BLaER1 treated with 17β-estradiol and CSF1 and Interleukin-3, amounts not matched to agents 10 nM and 100 nM (cell line): ENCODE measurements at regions not wholly inside any gene's neighbourhood (a gene's known extent, or its start where the extent isn't known, plus 50 kb on each side); places are given as distances from the start of the nearest gene placed in this dataset.

Source experiments
- H3K27ac ChIP-seq, 11 experiments: shearing (Covaris generic); formaldehyde crosslinking; 2 replicates each; pipeline ENCODE4 v1.8.1; 2022
- H3K27me3 ChIP-seq, 11 experiments: shearing (Covaris generic); formaldehyde crosslinking; 2 replicates each; pipeline ENCODE4 v1.8.1; 2022
- H3K36me3 ChIP-seq, 11 experiments: shearing (Covaris generic); formaldehyde crosslinking; 2 replicates each; pipeline ENCODE4 v1.8.1; 2022
- H3K4me1 ChIP-seq, 10 experiments: shearing (Covaris generic); formaldehyde crosslinking; 2 replicates each; pipeline ENCODE4 v1.8.1; 2022
- H3K4me2 ChIP-seq, 11 experiments: shearing (Covaris generic); formaldehyde crosslinking; 2 replicates each; pipeline ENCODE4 v1.8.1; 2022
- H3K4me3 ChIP-seq, 10 experiments: shearing (Covaris generic); formaldehyde crosslinking; 2 replicates each; pipeline ENCODE4 v1.8.1; 2022
- H3K9ac ChIP-seq, 11 experiments: shearing (Covaris generic); formaldehyde crosslinking; 2 replicates each; pipeline ENCODE4 v1.8.1; 2022
- H3K9me3 ChIP-seq, 11 experiments: shearing (Covaris generic); formaldehyde crosslinking; replicated peaks in 1 of 11; 2 replicates each; pipeline ENCODE4 v1.8.1; 2022
- H4K20me1 ChIP-seq, 11 experiments: shearing (Covaris generic); formaldehyde crosslinking; 2 replicates each; pipeline ENCODE4 v1.8.1; 2022
- Cebpa-rat ChIP-seq, 11 experiments: shearing (Covaris generic); IDR thresholded peaks; 2 replicates each; pipeline ENCODE4 v1.8.1; 2022

- H3K9ac ChIP-seq: no peak overlapping the region
- H3K27me3 ChIP-seq: no peaks in the 10 kb centered on the region
- TF ChIP-seq Cebpa-rat (IDR thresholded peaks at IDR 0.05): no peak
- H3K4me1 ChIP-seq: peaks cover 0 to 20% (median 6%) of the 10 kb centered on the region in 10 experiments; a peak in 10 of 20 replicates
- no peak overlapping the region for H3K27ac ChIP-seq
- no peak overlapping the region for H3K4me2 ChIP-seq
- H3K4me3 ChIP-seq: no peak overlapping the region
- no peaks in the 10 kb centered on the region for H4K20me1 ChIP-seq
- no peaks in the 10 kb centered on the region for H3K36me3 ChIP-seq
- H3K9me3 ChIP-seq: peaks cover 0 to 3% (median 0%) of the 10 kb centered on the region in 11 experiments; a peak in 2 of 22 replicates
Observed at GRCh38 chr2:16014802-16015201, 74.5 kb downstream of the MYCN start.

GRCh38 chr2:16014041-16014787, 73.9 kb downstream of the MYCN start:
- no peaks in the 10 kb centered on the region for H3K27me3 ChIP-seq
- no peak overlapping the region for H3K4me2 ChIP-seq
- no peaks in the 10 kb centered on the region for H3K36me3 ChIP-seq
- H3K9ac ChIP-seq: no peak overlapping the region
- no peaks in the 10 kb centered on the region for H4K20me1 ChIP-seq
- H3K4me3 ChIP-seq: no peak overlapping the region
- H3K9me3 ChIP-seq: peaks cover 0 to 3% (median 0%) of the 10 kb centered on the region in 11 experiments; a peak in 2 of 22 replicates
- peaks cover 0 to 20% (median 6%) of the 10 kb centered on the region in 10 experiments; a peak in 10 of 20 replicates for H3K4me1 ChIP-seq
- no peak for TF ChIP-seq Cebpa-rat (IDR thresholded peaks at IDR 0.05)
- H3K27ac ChIP-seq: no peak overlapping the region

DNA sequence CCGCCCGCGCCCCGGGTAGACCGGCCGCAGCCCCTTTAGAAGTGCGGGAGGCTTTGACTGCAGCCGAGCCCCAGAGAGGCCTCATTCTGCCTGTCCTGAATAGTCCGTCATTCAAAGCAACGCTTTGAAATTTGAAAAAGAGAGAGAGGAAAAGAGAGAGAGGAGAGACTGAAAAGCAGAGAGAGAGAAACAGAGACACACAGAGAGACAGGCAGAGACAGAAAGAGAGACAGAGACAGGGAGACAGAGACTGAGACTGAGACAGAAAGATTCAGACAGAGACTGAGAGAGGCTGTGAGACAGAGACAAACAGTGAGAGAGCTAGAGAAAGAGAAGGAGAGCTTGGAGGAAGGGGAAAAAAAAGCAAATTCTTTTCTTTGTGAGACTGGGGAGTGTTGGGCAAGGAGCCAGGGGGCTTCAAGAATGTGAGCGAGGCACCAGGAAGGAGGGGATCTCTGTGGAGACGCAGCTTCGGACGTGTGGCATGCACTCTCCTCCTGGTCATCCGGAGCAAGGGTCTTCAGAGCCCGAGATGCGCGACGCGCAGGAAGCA, 73.1 kb downstream of the MYCN start:
- Histone ChIP-seq H4K20me1 (no peaks in the 10 kb centered on the region), H3K9ac (no peak overlapping the region), H3K27ac (no peak overlapping the region), H3K4me2 (peak overlapping the region in 1 of 11 experiments; percentile 55; a peak in 1 of 22 replicates), H3K36me3 (no peaks in the 10 kb centered on the region), H3K4me3 (no peak overlapping the region), H3K9me3 (peaks cover 0 to 3% (median 0%) of the 10 kb centered on the region in 11 experiments; a peak in 2 of 22 replicates), H3K4me1 (peaks cover 0 to 20% (median 0%) of the 10 kb centered on the region in 10 experiments; a peak in 6 of 20 replicates), H3K27me3 (no peaks in the 10 kb centered on the region)
- TF ChIP-seq Cebpa-rat (IDR thresholded peaks at IDR 0.05): no peak

DNA sequence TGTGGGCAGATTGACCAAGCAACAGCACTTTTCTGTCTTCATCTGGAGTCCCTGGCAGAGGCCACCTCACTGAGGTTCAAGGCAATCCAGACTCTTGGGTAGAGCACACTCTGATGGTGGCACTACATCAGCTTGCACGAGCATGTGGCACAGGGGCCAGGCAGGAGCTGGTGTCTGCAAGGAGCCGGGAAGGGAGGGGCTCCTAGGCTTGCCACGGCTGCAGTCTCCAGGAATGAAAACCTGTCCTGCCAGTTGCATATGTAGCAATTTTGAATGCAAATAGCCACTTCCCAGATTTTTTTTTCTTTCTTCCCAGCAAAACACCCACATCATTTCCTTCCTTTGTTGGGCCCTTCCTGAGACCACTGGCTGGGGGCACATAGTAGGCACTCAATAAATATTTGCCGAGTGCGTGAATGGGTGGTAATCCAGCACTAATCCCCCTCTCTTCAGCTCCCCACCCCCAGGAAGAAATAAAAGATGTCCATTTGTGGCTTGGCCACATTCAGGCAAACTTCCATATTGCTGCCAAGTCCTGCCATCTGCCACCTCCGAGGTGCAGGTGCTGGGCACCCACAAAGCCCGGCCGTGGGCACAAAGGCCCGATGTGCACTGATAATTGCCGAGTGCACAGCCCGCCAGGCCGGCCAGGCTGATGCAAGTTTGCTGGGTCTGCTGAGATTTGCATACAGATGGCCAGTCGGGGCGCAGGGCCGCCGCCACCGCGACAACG, 72.4 kb downstream of the MYCN start:
- Histone ChIP-seq H3K27ac (no peak overlapping the region), H3K36me3 (no peaks in the 10 kb centered on the region), H3K9me3 (peaks cover 0 to 3% (median 0%) of the 10 kb centered on the region in 11 experiments; a peak in 2 of 22 replicates), H4K20me1 (no peaks in the 10 kb centered on the region), H3K9ac (no peak overlapping the region; a peak in 1 of 22 replicates), H3K4me2 (peak overlapping the region in 3 of 11 experiments; percentile 24 to 61 (median 55); a peak in 5 of 22 replicates), H3K4me3 (no peak overlapping the region), H3K27me3 (no peaks in the 10 kb centered on the region), H3K4me1 (peaks cover 0 to 20% (median 0%) of the 10 kb centered on the region in 10 experiments; a peak in 5 of 20 replicates)
- no peak for TF ChIP-seq Cebpa-rat (IDR thresholded peaks at IDR 0.05)

GRCh38 chr2:16012029-16012596, 71.8 kb downstream of the MYCN start:
- Histone ChIP-seq H3K4me1 (peaks cover 0 to 19% (median 5%) of the 10 kb centered on the region in 10 experiments; a peak in 13 of 20 replicates), H3K9ac (no peak overlapping the region), H3K4me3 (no peak overlapping the region), H3K27me3 (no peaks in the 10 kb centered on the region), H4K20me1 (no peaks in the 10 kb centered on the region), H3K27ac (no peak overlapping the region), H3K4me2 (peak overlapping the region in 2 of 11 experiments; percentile 55 to 61; a peak in 4 of 22 replicates), H3K9me3 (no peaks in the 10 kb centered on the region), H3K36me3 (no peaks in the 10 kb centered on the region)
- no peak for TF ChIP-seq Cebpa-rat (IDR thresholded peaks at IDR 0.05)

DNA sequence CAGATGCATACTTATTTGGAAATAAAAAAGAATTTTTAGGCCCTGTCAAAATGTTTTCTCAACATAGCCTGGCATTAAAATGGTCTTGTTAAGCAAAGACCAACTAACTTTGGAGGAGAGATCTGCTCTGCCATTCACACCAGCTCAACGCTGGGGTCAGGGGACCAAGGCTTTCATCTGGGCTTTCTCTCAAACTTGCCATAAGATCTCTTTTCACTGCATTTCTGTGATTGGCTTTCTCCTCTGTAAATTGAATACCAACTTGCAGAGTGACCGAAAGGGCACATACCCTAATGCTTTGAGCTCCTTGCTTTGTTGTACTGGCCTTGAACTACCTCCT, 71.2 kb downstream of the MYCN start:
- Histone ChIP-seq H3K4me3 (no peak overlapping the region), H3K27me3 (no peaks in the 10 kb centered on the region), H4K20me1 (no peaks in the 10 kb centered on the region), H3K27ac (no peak overlapping the region), H3K9me3 (no peaks in the 10 kb centered on the region), H3K4me2 (no peak overlapping the region), H3K9ac (no peak overlapping the region), H3K36me3 (no peaks in the 10 kb centered on the region), H3K4me1 (peaks cover 0 to 24% (median 9%) of the 10 kb centered on the region in 10 experiments; a peak in 17 of 20 replicates)
- no peak for TF ChIP-seq Cebpa-rat (IDR thresholded peaks at IDR 0.05)

- Histone ChIP-seq H3K27me3 (no peaks in the 10 kb centered on the region), H3K36me3 (no peaks in the 10 kb centered on the region), H3K4me1 (peaks cover 0 to 29% (median 14%) of the 10 kb centered on the region in 10 experiments; a peak in 17 of 20 replicates), H3K9ac (no peak overlapping the region), H3K4me2 (no peak overlapping the region), H4K20me1 (no peaks in the 10 kb centered on the region), H3K27ac (no peak overlapping the region), H3K4me3 (no peak overlapping the region), H3K9me3 (no peaks in the 10 kb centered on the region)
- no peak for TF ChIP-seq Cebpa-rat (IDR thresholded peaks at IDR 0.05)
Observed at GRCh38 chr2:16010951-16011620, 70.7 kb downstream of the MYCN start.

GRCh38 chr2:16010011-16010410, 69.7 kb downstream of the MYCN start:
- Histone ChIP-seq H3K27me3 (no peaks in the 10 kb centered on the region), H3K4me2 (no peak overlapping the region), H4K20me1 (no peaks in the 10 kb centered on the region), H3K9ac (no peak overlapping the region), H3K36me3 (no peaks in the 10 kb centered on the region), H3K4me1 (peaks cover 0 to 39% (median 24%) of the 10 kb centered on the region in 10 experiments; a peak in 17 of 20 replicates), H3K9me3 (no peaks in the 10 kb centered on the region), H3K27ac (no peak overlapping the region), H3K4me3 (no peak overlapping the region)
- TF ChIP-seq Cebpa-rat (IDR thresholded peaks at IDR 0.05): no peak
